SH-SY5Y (cell line): ENCODE measurements at regions not wholly inside any gene's neighbourhood (a gene's known extent, or its start where the extent isn't known, plus 50 kb on each side); places are given as distances from the start of the nearest gene placed in this dataset.

Experiments used
- GATA2 ChIP-seq: IDR thresholded peaks from 2 replicates; pipeline ENCODE4 v1.6.1; 2011; ENCODE audit warnings: mild to moderate bottlenecking, low read depth, low read length
- GATA3 ChIP-seq: IDR thresholded peaks from 2 replicates; pipeline ENCODE4 v1.6.1; 2011; ENCODE audit warnings: low read depth, mild to moderate bottlenecking, low read length, moderate library complexity

- no peak for TF ChIP-seq GATA2
- TF ChIP-seq GATA3 = no peak
Measured at GRCh38 chr20:39825524-39825923, 863.4 kb downstream of the DHX35 start.
